ENCODE measurements at regions not wholly inside any gene's neighbourhood (a gene's known extent, or its start where the extent isn't known, plus 50 kb on each side); places are given as distances from the start of the nearest gene placed in this dataset.

- POLR2A ChIA-PET: no interaction called here
- Histone ChIP-seq H3K36me3 (ENCODE audit: control insufficient read depth in 2 of 2, extremely low read depth in 1 of 2, insufficient read depth in 2 of 2, low read length in 2 of 2) (no peaks in the 10 kb centered on the region), H3K9me3 (replicated peaks; ENCODE audit: control insufficient read depth, insufficient read depth, low read length) (peaks cover 6% of the 10 kb centered on the region), H3K9me1 (replicated peaks; ENCODE audit: control insufficient read depth, extremely low read depth, insufficient read depth, low read length) (no peaks in the 10 kb centered on the region), H2AFZ (ENCODE audit: low read depth, low read length) (no peak overlapping the region), H3K27me3 (ENCODE audit: control insufficient read depth in 2 of 2, insufficient read depth in 2 of 2, low read length in 2 of 2) (no peaks in the 10 kb centered on the region), H3K4me2 (ENCODE audit: insufficient read depth, low read length) (no peak overlapping the region), H3K79me2 (ENCODE audit: control insufficient read depth, insufficient read depth, low read length) (no peaks in the 10 kb centered on the region), H3K27ac (ENCODE audit: insufficient read depth, low read depth, low read length) (no peak overlapping the region), H4K20me1 (replicated peaks; ENCODE audit: control insufficient read depth, extremely low read depth, insufficient read depth, low read length) (no peaks in the 10 kb centered on the region), H3K4me1 (ENCODE audit: control insufficient read depth, extremely low read depth, insufficient read depth, low read length) (no peaks in the 10 kb centered on the region), H3K4me3 (replicated peaks in 1 of 3; ENCODE audit: insufficient read depth in 1 of 3, low read depth in 1 of 3, low read length in 3 of 3) (no peak overlapping the region), H3K9ac (replicated peaks; ENCODE audit: extremely low read depth, insufficient read depth, low read length) (no peak overlapping the region)
- dilution Hi-C loops (cut with MboI; ENCODE audit: extremely low pct_ligation_motif_present, low sequenced_read_pairs) (no loop called here), intact Hi-C loops (cut with micrococcal nuclease) (no loop called here)
- FAIRE-seq (no peak), DNase-seq (ENCODE audit: low read depth, low spot score) (no peak)
- TF ChIP-seq POLR2AphosphoS5 (IDR thresholded peaks at IDR 0.05; ENCODE audit: insufficient read depth, low read depth, low read length) (no peak), MYC (IDR thresholded peaks at IDR 0.05; ENCODE audit: low read depth, low read length) (no peak), CTCF (IDR thresholded peaks at IDR 0.05; ENCODE audit: extremely low read depth in 1 of 2, insufficient read depth in 1 of 2, low read depth in 1 of 2, low read length in 2 of 2) (no peak), EZH2 (IDR thresholded peaks at IDR 0.05; ENCODE audit: borderline replicate concordance, low read depth, low read length, severe bottlenecking) (no peak), POLR2A (IDR thresholded peaks at IDR 0.05; ENCODE audit: low read depth, low read length) (no peak), JUN (IDR thresholded peaks at IDR 0.05; ENCODE audit: borderline replicate concordance, insufficient read depth, insufficient read length, low read depth) (no peak), FOS (IDR thresholded peaks at IDR 0.05; ENCODE audit: borderline replicate concordance, insufficient read depth, low read length) (no peak), GATA2 (IDR thresholded peaks at IDR 0.05; ENCODE audit: insufficient read depth, insufficient read length, low read depth, low read length) (no peak)
- TF ChIP-seq, protein P1, sequence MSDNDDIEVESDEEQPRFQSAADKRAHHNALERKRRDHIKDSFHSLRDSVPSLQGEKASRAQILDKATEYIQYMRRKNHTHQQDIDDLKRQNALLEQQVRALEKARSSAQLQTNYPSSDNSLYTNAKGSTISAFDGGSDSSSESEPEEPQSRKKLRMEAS (IDR thresholded peaks at IDR 0.05; ENCODE audit: insufficient read depth, insufficient read length): no peak
- CTCF ChIA-PET: no interaction called here
- BruUV-seq (replicated peaks): no TSS peak
Measured at GRCh38 chr2:228701506-228701905, 520.0 kb upstream of the SPHKAP start.

Data from endothelial cell of umbilical vein (primary cell).